GM18517 (cell line): ENCODE measurements at regions not wholly inside any gene's neighbourhood (a gene's known extent, or its start where the extent isn't known, plus 50 kb on each side); places are given as distances from the start of the nearest gene placed in this dataset.
"Not testable (repeated sequence)": the region's sequence is repeated elsewhere in the genome, so short reads cannot be mapped to it uniquely, and the experiment has no call there.

Source experiments
- ATAC-seq: cut with Tn5 transposase; IDR thresholded peaks from one replicate; pipeline ENCODE4 v1.9.1; 2021; ENCODE audit warnings: mild to moderate bottlenecking, moderate library complexity; ENCODE audit not compliant: unreplicated experiment

DNA sequence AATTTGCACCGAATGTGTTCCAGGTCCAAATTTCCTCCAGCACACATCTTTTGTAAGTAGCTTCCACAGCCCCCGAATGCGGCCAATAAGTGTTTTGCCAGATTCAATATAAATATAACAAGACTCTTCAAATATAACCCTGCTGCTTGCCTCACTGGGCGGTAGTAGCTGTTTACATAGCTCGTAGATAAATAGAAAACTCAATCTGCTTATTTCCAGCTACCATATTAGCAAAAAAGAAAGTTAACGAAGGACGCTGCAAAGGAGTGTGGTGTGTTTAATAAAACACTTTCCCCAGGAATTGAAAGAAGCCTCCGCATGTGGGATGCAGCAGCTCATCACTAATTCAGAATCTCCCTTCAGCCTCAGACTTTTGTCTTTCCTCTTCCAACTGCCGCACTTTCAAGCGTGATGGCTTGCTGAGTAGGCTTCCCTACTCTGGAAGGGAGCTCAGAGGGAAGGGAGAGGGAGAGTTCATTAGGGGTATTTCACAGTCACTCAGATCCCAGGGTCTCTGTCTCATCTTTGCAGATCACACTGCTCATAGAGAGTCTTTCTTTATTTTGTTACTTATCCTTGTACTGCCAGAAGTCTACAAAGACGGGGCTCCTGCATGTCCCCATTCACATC is 367.0 kb downstream of the RND3 start:
- no peak for ATAC-seq

DNA sequence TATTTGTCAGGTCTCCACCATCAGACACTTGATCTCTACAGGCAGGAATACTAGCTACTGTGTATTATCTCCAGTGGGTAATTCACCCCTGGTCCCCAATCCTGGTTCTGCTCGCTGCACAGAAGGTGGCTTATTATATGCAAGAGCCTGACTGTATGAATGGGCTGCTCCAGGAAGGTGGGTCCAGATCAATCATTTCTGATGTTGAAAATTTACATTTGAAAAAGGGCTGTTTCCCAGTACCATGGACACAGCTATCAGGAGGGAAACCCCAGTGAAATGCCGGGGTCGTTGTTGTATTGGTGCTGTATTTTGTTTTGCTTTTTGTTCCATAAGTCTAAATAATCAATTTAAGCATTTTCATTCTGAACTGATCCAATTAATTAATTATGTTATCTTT is 367.6 kb downstream of the RND3 start:
- no peak for ATAC-seq

DNA sequence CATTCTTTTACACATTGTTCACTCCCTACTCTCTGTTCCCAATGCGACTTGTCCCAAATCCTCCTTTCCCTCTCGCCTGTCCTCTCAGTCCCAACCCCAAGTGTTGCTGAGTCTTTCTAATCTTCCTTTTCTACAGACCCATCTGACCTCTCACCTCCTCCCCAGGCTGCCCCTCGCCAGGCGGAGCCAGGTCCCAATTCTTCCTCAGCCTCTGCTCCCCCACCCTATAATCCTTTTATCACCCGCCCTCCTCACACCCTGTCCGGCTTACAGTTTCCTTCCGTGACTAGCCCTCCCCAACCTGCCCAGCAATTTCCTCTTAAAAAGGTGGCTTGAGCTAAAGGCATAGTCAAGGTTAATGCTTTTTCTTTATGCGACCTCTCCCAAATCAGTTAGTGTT is 373.4 kb downstream of the RND3 start:
- not testable (repeated sequence) for ATAC-seq

DNA sequence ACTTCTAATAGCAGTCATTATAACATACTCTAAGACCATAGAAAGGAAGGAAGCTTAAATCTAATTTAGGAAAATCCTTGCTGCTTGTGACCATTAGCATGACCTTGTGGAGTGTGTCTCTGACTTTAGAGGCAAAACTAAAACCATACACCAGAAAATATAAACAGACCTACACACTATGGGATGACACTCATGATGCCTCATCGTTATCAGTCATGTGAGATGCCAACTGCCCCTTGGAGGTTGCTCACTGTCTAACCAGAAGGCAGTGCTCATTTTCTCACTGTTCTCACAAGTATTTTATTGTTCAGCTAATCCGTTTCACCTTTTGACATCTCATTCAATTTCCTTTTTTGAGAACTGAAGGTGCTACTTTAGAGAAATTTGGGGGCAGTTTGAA is 376.9 kb downstream of the RND3 start:
- ATAC-seq = no peak

DNA sequence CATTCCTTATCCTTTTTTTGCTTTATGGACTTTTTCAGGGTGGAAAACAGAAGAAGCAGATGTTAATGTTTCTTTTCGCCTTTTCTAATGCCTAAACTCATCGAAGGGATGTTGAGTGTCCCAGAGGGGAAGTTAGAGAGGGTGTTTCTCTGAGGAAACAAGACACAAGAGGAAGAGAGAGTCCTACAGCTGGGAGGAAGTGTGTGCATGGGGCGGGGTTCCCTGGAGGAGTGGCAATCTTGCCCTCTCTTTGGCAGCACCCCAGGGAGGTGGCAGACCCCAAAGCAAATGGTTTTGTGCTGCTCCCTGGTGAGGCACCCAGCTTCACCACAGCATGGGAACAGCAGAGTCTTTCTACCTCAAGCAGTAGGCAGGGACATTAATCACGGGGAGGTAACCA is 377.6 kb downstream of the RND3 start:
- no peak for ATAC-seq

DNA sequence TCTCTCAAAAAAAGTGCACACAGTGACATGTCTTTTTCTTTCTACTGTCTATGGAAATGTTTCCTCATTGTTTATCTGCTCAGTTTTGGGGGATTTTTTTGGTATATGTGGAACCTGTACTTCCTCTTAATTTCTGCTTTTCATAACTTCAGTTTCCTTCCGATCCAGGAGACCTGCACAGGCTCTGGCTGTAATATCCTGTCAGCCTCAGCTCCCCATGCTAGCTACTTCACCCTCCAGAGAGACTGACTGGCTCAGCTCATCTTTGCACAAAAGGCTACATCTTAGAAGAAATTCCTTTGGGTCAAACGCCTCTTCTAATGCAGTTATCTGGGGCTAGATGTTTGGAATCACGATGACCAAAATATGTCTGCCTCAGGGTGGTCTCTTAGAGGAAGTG is 378.4 kb downstream of the RND3 start:
- ATAC-seq = no peak

DNA sequence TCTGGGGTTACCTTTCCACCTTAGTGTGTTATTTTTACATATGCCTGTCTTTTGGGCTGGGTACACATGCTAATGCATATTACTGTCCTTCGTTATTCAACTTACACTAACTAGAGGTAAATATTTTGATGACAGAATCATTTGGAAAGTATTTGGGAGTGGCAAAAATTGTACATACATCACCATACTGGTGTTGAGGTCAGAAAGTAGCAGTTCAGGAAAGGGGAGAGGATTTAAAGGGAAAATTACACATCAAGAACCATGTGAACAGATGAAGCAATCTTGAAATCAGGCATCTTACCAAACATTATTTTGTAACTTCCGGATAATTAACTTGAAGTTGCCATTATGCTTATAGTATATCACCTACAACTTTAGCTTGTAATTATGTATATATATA is 379.7 kb downstream of the RND3 start:
- no peak for ATAC-seq

DNA sequence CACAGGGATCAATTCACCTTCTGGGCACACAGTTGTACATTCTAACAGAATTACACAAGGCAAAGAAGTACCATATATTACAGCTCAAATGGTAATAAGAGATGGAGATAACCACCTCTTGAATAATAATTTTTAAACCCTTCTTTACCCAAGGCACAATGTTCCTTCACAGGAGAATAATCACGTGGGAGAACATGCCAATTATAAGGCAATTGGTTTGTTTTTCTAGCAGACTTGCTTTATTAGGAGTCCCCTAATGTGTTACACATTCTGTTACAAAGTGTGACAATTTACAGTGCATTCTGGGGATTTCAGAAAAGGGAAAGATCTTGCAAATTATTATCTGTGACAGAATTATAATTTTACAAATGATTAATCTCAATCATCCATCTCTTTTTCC is 380.3 kb downstream of the RND3 start:
- ATAC-seq = no peak

DNA sequence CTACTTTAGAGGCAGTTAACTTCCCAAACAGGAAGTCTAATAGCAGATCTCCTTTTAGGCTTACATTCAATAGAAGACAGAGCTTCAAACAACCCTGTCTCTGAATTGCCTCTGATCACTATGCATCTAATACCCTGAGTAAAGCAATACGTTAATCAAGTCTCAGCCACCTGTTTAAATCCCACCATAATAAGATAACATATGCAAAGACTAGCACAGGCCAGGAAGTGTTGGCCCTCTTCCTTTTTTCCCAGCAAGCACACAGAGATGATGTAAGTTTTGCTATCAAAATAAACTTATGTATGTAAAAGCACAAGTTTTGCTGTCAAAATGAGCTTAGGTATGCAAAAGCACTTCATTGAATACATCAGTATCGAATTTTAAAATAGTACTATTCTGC is 385.5 kb downstream of the RND3 start:
- no peak for ATAC-seq

DNA sequence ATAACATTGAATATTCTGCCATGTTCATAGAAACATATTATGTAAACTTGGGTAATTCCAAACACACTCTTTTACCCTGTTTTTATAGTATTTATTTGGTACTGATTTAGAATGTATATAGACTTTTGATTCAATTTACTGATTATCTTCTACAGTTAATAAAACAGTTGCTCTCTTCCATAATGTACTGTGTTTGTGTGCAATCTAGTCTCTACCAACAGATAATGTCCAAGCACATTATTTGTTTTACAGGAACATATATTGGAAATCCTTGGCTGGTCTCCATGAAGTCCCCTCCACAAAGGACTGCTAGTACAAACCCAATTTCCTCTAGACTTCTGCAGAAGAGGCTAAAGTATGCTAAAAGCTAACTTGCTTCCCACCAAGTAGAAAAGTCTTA is 386.6 kb downstream of the RND3 start:
- ATAC-seq = no peak

DNA sequence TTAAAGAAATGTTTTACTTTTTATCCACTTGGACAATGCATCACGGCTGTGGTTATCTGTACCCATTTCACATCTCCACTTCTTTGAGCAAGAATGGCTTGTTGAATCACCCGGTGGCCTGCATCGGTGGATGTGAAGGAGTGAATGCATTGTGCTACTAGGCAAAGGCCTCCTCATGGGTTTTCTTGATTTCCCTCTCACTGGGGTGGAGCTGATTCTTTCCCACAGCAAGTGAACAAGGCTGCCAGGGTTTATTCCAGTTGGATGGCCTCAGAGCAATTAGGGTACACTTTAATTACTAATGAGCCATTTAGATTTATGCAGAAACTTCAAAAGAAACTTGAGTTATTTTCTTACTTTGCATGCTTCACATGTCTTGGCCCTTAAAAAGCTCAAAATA is 387.1 kb downstream of the RND3 start:
- ATAC-seq = no peak

DNA sequence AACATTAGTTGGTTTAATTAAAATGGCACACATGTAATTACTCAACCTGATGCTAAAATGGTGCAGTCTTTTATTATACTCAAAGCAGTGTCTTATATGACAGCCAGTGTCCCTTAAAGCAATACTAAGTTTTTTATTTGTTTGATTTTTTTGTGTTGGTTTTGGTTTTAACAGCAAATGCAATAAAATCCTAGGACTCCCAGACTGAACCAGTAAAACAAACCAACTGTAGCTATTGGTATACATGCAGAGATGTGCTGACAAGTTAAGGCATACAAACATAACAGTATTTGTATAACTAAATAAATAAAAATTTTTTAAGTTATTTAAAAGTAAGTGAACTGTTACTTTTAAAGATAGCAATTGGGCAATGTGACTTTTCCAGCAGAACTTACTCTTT is 387.7 kb downstream of the RND3 start:
- no peak for ATAC-seq

DNA sequence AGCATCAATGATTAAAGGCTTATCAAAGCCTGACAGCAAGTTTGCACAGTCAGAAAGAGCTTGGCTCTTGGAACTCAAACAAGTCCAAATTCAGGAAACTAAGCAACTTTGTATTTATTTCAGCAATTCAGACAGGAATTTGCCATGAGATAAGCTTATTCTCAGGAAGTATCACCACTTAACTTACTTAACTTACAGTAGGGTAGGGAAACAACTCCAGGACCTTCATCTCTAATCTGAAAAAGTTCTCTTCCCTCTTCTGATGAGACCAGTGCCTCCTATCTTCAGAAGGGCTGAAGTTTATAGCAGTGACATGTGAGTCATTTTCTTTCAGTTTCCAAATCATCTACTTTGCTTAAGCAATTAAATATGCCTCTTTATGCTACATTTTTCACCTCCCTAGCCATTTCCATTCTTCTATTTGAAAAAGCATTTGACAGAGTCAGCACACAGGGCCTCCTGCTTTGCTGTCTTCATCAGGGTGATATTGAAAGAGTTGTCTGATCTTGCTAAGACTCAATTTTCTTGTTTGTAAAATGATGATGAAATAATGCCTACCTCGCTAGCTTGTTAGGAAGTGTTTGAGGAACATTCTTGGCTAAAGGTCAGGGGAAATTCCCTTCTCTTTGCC is 389.5 kb downstream of the RND3 start:
- no peak for ATAC-seq

DNA sequence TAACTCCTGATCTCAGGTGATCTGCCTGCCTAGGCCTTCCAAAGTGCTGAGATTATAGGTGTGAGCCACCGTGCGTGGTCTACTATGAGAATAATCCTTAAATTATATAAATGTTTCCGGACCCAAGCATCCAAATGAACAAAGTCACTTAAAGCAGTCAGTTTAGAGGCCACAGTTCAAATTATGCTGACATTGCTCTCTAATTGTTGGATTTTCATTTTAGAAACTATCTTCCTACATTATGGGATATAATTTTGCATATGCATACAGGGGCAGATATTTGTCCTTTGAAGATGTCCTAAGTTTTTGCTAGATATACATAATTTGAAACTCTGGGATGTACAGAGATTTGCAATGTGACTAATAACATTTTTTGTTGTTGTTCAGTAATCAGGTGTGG is 390.1 kb downstream of the RND3 start:
- no peak for ATAC-seq

DNA sequence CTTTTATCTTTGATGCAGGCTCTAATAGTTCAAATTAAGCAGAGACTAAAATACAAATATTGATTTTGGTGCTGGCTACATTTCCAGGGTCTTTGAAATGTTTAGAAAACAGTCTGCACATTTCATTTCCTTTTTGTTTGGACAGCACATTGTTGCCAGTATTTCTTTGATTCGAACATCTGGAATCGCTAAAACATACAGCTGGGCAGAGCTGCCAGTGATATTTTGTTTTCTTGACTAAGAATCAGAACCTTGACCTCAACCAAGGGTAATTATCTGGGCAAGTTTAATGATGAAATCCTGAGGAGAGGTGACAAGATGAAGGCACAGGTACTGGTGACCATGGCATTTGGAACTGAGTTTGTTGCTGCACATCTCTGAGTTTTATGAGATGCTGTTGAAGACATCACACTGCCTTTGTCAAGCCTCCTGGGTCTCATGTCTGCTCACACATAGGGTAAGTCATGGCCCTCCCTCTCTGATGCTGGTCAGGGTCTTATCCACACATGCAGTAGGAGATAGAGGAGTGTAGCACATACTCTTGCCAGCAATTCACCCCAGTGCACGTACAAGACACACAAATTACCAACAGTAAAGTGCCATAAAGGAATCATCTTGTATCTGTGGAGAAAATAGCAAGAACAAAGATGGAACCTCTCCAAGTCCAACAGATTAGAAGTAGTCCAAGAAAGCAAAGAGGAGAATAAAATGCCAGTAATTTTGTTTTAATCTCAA is 391.9 kb downstream of the RND3 start:
- ATAC-seq = no peak

DNA sequence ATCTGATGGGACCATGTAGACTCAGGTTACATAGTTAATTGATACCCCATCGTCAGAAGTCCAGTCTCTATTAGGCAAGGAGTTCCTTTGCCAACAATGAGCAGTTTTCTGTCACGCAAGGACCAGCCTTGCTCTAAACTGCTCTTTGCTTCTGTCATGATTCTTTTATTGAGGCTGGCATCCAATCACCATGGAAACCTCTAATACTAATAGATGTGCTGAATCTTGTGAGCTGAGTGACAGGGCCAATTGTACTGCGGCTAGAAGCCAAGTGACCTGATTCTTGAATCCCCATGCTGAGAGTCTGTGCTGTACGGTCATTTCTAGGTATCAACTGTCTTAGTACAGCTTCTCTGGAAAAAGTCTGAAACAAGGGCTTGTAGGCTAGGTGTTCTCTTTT is 395.6 kb downstream of the RND3 start:
- ATAC-seq = no peak

DNA sequence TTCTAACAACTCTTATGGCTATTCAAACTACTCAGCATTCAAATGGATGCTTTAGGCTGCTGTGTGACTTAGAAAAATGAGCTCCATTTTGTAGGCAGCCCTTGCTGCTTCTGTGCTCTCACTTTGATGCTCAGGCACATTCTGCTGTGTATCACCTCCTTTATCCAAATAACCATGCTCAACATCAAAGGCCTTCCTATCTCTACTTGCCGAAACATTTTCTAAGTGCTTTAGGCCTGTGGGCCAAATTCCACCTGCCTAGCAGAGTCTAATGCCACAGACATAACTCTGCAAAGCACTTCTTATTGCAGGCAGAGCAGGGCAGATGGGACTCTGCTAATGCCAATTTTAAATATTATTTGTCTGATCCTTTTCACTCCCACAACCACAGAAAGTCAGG is 397.4 kb downstream of the RND3 start:
- ATAC-seq = no peak

DNA sequence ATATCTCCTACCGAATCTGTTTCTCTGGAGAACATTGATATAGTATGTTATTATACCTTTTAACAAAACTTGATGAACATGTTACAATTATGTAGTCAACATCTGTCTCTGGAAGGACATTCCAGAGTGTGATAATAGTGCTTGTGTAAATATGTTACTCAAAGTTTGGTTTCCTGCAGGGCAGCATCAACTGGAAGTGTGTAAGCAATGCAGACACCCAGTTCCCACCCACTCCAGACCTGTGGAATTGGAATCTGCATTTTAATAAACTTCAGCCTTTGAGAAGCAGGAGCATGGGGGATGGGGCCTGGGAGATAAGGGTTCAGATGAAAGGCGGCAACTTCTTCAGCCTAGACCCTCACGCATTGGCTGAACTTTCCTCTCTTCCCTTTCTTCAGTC is 398.9 kb downstream of the RND3 start:
- ATAC-seq = no peak

DNA sequence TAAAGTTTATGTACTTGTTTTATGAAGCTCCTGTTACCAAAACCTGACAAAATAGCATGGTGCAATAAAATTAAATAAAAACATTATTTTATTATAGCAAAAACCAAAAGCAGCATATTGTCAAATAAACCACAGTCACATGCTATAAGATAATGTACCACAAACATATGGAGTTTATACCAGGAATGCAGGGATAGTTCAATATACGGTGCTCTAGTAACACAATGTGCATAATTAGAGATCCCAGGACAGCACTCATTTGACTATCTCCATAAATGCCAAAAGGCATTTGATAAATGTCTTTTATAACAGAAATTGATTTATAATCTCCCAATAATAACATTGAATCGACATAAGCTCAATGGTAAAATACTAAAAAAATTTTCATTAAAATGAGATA is 402.0 kb downstream of the RND3 start:
- ATAC-seq = no peak

DNA sequence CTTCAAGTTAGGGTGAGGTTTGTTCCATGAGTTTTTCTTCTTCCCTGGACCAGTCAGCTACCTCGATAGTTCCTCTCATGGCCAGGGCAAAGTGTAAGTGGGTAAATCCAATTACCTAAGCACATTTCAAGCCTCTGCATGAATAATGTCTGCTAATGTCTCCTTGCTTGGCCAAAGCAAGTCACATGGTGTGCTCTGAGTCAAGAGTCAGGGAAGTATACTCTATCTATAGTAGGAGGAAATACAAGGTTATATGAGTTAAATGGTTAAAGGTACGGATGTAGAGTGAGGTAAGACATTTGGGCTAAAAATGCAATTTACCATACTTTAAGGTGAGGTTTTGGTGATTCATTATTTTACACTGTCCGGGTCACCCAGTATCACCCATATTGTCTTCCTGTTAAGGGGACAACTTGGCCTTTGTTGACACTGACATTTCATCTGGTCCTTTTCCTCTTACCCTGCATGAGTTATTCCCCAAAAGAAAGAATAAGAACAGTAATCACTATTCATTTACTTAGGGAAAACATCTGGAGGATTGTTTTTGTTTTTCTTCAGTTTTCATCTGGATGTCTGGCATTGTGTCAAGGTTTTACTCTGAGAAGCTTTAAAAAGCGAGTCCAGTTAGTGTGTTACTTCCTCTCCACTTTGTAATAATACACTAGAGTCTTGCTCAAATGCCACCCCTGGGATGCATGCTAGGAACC is 405.5 kb downstream of the RND3 start:
- ATAC-seq = no peak

DNA sequence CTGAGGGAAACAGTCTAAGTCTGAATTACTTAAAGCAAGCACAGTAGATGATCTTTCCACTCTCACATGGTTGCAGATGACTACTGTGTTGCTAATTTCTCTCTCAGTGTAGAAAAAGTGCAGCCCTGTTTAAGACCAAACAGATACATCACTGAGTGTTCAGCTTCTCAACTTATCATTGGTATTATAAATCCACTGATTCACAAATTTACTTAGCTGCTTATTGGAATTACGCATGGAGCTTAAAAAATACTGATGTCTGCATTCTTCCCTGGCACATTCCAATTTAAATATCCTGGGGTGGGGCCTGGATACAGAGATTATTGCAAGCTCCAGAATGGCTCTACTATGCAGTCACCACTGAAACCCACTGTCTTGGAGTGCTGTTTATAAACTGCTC is 411.2 kb downstream of the RND3 start:
- no peak for ATAC-seq

DNA sequence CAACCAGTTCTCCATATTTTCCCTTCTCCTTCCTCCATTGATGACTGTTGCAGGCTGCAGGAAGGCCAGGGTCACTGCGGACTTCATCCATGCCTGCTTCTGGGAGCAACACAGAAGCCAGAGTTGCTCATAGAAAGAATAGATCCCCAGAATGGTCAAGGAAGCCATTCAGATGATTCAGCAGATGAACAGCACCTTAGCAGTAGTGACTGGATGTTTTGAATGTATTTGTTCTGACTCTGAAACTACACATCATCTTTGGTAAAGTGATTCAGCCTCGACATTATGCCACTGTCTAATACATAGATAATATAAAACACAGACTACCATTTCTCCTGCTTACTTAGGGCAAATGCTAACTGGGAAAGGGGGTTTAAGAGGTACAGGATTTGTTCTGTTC is 411.6 kb downstream of the RND3 start:
- no peak for ATAC-seq
